Dermis microvascular lymphatic vessel endothelial cell (primary cell): ENCODE measurements at regions not wholly inside any gene's neighbourhood (a gene's known extent, or its start where the extent isn't known, plus 50 kb on each side); places are given as distances from the start of the nearest gene placed in this dataset.
A peak's percentile ranks its signal among the peaks of the same experiment; 100 is the strongest.

Source experiments
- DNase-seq, 2 donors: peaks; one replicate each; pipeline versions ENCODE4 v3.0.0 to v3.0.0-alpha.2; 2010; ENCODE audit warnings: low read depth in 2 of 2

DNA sequence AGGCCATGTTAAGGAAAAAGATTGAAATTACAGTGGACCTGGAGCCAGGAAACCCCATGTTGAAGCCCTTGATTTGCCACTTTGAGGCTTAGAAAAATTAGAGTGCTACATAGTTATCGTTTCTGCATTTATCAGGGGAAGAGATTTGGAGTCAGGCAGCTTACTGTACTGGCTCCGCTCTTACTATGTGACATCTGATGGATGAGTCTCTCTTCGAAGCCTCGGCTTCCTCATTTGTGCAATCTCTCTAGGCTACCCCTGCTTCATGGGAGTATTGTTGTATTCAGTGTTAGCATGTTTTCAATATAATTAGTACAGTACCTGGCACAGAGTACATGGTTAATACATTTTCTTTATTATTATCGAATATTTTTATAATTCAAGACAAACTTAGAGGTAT is 480.4 kb upstream of the USP24 start:
- DNase-seq = no peak

DNA sequence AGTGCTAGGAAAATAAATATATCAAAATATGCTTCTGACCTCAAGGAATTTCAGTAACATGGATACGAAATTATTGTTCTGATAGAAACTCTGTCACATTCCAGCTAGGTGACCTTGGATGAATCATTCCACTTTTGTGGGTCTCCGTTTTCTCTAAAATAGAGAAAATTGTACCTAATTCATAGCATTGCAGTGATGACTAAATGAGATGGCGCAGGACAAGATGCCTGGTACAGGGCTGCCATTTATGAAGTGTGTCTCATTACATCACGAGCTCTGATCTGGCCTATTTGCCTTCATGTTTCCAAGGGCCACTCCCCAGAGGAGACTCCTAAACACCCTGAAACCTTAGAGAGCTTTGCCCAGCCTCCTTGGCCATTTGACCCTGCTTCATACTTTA is 480.0 kb upstream of the USP24 start:
- no peak for DNase-seq

DNA sequence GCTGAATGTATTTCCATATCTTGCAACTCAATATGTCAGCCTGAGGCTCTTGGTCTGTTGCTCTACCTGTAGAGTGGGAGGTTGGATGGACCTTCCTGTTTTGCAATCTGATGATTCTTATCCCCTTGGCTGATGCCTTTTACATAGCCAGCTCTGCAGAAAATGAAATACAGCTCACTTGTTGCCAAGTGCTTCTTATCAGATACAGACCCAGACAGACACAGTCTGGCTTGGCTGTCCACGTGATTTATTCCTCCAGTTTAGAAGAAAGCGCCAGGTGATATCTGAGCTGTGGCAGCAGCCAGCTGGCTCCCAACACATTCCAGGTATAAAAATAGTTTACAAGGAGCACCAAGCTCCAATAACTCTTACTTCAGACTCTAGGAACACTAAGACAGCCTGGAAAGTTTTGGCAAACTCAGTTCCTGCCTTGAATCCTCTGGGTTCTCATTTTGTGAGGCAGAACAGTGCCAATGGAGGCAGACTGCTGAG is 479.2 kb upstream of the USP24 start:
- DNase-seq = peak in 1 of 2 donors; percentile 25

DNA sequence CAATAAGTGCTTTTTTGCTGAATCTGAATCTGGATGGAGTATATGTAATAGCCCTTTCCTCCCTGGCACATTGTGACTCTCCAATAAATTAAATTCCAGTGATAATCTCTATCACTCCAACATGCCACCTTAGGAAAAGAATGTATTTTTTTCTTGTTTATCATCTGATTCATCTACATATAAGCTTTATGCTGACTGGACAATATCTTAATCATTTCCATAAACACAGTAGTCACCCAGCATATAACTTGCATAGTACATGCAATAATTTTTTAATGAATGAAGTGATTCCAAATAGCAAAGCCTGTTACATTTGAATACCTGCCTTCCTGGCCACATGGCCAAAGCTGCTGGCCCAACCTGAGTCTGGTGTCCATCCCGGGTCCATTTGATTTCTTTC is 477.6 kb upstream of the USP24 start:
- no peak for DNase-seq

DNA sequence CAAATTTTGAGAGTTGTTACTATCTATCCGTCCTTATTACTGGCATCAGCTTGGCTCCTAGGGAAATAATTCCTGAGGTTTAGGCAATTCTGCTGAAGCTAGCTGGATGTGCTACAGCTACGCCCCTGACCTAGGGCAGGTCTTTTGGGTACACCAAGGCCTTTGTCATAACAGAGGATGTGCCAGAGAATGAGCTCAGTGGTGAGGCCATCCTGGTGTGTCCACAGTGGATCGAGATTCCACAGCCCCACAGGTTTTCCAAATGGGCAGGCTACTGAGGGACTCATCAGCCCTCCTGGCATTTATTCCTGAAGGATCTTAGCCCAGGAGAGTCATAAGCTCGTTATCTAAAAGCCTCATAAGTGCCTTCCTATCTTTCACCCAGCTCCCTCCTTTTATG is 475.2 kb upstream of the USP24 start:
- DNase-seq = no peak

DNA sequence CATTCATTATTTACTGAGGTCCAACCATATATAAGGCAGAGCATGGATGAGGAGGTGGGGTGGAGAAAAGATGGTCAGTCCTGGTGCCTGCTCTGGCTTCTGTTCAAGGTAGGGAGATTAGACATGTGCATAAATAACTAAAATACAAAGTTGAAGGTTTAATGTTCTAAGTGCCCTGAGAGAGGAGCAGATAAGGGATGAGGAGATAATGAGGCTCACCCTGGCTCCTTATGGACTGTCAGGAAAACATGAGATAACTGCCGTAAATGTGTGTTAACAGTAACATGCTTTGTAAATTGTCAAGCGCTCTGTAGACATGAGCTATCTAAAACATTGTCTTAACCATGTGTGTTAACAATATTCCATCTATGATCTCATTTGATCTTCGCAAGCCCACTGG is 474.6 kb upstream of the USP24 start:
- no peak for DNase-seq

DNA sequence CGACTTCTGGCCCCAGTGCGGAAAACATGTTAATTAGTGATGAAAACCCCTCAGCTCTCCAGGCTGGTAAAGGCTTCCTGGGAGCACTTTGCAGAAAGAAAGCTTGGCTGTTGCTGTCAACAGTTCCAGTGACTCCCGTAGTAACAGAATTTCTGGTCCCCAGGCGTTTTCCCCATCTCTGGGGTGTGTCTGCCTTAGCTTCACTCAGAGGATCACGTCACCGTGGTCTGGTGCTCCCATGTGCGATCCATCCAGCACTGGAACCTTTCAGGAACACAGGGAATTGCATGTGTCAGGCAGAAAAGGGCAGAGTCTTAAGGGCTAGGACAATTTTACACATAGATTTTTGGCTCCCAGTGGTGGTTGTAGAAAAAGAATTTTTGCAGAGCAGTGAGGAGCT is 470.4 kb upstream of the USP24 start:
- DNase-seq = no peak

DNA sequence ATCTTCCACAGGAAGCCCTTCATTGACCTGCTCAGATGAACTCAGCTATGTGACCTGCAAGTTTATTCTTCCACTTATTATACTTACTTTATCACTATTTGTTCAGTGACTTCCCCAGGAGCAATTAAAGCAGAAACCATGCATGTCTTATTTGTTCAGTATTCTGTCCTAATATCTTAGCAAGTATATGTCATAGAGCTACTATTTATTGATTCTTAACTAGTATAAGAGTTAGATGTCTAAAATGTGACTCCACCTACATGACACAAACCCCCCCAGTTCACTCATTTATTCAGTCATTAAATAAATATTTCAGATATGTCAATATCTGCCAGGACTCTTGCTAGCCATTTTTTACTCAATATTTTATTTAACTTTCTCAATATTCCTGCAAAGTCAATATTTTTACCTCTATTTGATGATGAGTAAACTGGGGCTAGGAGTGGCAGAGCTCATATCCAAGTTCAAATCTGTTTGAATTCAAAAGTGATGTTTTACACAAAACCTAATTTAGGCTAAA is 469.0 kb upstream of the USP24 start:
- DNase-seq = peak; percentile 52 to 81

DNA sequence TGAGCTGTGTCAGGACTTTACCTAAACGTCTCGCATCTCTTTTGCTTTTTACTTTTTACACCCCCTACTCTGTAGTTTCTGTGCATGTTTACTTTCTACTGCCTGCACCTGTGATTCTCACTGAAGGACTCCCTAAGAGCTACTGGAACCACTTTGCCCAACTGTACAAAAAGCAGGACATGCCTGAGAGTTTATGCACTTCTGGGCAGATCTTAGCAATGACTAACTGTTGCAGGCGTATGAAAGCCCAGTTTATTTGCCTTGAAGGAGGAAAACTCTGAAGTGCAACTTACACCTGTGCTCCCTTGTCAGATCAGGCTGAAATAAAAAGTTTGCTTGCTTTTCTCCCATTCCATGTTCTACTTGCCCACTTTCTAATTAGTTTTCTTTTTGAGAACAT is 467.0 kb upstream of the USP24 start:
- no peak for DNase-seq

DNA sequence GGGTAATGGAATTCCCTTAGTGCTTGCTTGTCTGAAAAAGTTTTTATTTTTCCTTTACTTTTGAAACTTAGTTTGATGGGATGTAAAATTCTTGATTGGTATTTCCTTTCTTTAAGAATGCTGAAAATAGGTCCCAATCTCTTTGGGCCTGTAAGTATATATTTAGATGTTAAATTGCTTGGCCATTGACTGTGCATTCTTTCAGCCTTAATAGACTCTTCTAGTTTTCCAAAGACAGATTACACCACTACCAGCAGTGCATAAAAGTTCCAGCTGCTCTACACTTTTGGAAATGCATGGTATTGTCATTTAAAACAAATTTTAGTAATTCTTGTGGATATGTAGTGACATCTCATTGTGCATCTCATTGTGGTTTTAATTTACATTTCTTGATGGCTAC is 464.8 kb upstream of the USP24 start:
- DNase-seq = no peak

DNA sequence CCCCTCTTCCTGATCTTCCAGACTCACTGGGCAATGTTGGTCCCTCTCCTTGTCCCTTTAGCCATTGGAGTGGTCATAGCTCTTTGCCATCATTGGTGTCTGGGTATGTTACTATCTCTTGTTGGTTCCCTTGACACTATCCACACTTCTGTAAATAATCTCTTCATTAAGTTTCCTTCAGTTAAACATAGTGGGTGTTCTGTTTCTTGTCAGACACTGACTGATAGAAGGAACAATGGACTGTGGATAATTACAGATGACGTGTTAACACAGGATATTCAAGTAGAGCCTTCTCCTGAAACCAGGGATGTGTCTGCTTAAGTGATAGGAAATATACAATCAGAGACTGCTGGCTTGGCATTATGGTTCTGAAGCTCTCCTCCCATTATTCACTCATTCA is 458.3 kb upstream of the USP24 start:
- DNase-seq = no peak

DNA sequence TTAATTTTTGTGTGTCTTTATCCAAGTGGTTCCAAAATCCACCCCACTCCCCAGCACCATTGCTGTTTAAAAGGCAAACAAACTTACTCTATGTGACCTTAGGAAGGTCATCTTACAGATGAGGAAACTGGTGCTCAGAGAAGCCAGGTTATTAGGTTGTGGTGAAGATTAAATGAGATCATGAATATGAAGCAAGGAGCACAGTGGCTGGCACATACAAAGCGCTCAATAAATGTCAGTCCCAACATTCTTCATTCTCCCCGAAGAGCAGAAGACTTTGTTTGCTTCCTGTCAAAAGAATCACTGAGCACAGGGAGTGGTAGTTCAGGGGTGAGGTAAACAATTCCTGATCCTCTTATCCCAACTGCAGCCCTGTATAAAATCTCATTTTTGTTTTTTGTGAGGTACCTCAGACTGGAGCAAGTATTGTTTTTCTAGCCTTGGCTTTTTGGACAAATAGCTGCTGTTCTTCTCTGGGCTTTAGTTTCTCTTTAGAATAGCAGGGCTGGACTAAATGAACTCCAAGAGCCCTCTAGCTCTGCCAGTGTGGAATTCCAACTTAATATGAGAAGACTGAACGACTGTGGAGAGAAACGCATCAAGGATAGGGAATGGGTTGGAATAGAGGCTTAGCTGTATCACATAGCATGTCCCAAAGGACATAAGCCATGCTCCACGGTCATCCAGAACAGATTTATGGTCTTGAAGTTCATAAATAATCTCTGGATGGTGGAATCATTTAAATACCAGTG is 455.3 kb upstream of the USP24 start:
- no peak for DNase-seq

DNA sequence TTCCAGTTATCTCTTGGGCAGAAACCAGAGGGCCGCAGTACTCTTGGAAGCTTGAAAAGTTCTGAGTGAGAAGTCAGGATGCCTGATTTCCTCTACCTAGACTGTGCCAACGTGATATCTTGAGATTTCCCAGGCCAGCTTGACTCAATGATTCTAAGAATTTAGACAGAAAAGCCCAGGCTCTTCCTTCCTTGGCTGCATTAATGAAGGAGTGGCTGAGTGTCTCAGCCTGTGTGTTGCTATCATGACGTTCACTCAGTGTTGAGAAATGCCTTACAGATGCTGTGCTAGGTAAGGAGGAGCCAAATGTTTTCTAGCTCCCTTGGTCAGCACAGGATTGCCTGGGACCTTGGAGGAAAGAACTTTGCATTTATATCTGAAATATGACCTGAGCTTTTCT is 454.1 kb upstream of the USP24 start:
- no peak for DNase-seq

DNA sequence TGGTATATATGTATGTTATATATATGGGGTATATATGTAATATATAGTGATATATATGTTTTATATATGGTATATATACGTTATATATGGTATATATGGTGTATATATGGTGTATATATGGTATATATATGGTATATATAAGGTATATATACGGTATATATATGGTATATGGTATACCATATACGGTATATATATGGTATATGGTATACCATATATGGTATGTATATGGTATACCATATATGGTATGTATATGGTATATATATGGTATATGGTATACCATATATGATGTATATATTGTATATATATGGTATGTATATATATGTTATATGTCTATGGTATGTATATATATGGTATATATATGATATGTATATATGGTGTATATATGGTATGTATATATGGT is 447.7 kb upstream of the USP24 start:
- no peak for DNase-seq

DNA sequence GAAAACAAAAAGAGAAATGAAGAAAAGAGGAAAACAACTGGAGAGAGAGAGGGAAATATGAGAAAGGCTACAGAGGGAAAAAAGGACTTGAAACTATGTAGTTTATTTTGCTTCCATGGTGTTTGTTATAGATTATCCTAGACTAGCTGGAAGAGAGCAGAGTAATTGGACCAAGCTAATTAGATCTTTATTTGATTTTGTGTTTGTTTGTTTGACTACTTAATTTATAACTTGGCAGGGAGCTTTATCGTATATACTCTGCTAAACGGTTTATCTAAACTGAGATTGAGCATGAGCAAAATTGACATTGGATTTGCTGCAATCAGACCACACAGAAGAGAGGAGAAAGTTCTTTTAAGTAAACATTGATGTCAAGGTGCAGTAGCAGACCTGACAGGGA is 443.8 kb upstream of the USP24 start:
- no peak for DNase-seq

DNA sequence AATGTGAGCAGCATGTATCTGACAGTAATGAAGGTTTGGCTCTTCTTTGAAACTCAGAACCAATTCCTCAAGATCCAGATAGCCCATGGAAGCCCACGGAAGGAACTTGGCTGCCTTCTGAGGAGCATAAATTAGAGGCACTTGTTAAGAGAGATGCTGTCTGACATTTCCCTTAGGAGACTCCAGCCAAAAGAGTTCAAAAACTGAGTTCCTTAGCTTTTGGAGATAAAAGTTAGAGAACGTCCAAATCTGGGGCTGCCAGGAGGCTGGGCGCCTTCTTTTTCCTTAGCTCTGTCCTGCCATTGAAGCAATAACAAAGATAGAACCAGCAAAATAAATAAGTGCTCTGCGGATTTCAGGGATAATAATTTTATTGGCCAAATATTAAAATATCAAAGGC is 439.6 kb upstream of the USP24 start:
- DNase-seq = no peak

DNA sequence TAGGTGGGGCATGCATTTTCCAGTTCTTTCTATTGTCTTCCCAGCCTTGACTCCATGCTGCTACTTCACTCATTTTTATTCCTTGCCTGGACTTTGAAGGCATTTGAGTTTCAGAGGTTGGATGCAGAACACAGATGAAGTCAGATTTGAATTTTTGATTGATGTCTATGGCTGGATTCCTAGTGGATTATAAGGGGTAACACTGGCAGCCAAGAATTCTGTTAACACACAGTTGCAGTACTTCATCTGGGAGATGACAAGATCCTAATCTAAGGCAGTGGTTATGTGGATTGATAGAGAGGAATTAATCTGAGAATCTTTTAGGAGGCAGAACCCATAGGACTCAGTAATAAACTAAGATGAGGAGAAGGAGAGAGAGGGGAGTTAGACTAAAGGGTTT is 439.0 kb upstream of the USP24 start:
- no peak for DNase-seq

DNA sequence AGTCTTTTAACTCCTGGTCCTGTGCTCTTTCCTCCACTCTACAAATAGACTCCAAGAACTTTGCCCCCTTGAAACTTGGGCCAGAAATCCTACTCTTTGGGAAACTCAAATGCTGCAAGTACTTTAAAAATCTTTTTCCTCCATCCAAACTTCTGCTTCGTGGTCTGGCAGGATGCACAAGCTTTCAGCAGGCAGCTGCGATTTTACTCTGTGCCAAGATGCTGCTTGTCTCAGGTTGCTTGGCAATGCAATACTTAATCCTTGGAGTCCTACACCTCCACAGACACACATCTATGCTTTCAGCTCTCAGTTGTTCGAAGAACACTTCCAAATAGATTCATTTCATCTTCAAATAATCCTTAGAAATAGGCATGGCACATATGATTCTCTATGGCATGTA is 435.3 kb upstream of the USP24 start:
- no peak for DNase-seq

DNA sequence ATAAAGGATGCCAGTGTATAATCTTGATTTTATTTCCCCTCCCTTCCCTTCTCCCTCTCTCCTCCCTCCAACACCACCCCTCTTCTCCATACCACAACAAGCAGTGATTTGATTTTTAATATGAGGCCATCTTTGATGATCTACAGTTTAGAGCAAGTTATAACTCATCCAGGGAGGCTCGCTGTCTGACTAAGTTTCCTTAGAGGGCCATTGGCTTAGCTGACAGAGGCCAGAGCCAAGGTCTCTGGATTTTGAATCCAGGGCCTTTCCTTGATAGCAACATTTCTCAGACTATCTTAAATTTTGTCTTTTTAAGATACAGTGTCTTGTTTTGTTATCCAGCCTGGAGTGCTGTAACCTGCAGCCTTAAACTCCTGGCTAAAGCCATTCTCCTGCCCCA is 431.0 kb upstream of the USP24 start:
- DNase-seq = no peak

DNA sequence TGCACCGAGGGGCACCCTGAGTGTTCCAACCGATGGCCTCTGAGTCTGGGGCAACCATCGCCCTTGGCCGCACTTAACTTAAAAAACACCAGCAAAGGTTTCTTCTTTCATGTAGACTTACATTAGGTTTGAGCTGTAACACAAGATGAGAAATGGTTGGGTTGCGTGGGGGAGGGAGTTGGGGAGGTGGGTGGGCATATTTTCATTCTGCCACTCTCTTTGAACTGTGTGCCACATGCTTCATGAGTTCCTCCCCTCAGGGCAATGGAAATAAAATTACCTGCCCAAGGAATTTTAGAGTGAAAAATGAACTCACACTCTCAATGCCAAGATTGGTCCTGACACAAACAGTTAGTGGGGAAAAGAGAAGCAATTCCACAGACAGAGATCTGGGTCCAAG is 430.1 kb upstream of the USP24 start:
- no peak for DNase-seq

DNA sequence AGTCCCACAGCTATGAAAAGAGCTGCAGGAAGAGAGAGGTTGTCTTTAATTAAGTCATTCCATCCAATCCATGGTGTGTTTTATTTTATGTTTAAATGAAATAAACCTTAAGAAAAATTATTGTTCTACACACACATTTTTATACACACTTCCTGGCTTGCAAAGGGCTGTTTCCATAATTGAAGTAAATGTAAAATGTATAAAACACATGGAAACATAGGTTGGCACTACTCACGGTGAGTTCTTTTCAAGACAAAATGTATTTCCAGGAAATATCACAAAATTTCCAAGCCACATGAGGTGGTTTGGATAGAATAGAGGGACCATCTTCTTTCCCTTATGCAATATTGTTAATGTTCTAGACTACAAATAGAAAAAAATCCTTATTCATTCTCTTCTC is 426.8 kb upstream of the USP24 start:
- DNase-seq = no peak

DNA sequence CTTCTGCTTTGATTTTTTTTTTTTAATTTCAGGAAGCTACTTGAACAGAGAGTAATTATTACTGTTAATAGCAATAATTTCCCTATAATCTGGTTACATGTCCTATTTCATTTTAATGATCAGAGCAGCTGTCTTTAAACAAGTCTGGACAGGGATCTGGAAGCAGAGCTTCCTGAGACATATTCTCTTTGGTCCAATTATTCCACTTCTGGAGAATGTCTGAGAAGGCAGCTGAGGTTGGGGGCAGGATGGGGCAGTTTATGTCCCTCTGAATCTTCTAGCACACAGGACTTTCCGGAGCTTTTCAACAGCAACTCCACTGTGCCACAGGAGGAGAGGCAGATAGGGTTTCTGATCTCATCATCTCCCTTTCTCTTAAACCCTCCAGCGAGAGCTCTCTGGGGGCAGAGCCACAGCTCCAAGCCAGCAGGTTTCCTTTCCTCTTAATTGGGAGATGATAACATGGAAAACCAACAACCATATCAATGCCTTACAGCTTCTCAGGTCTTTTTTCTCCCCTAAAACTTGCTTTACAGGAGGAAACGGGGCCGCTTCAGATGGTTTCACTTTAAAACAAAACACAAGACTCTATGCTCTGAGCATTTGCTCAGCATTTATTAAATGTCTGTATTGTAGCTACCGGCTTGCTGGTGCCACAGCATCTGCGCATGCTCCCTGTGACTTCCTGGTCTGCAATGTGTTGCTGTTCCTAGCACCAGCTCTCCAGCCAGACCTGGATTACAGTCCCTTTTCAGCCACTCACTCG is 425.7 kb upstream of the USP24 start:
- peak; percentile 1 to 53 for DNase-seq

DNA sequence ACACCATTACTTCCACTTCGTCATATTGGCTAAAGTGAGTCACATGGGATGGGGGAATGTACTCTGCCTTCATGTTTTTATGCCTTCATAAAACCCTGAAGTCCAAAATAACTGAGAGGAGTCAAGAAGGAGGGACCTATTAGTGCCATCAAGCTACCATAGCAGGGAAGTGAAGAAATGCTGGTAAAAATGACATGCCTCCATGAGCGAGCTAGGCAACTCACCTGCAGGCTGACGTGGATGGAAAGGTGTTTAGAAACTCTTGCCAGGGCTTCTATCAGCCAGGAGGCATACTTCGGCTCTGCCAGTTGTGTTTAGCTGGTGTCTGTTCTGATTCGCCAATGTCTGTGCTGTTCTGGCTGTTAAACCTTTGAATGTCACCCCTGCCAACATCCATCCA is 424.4 kb upstream of the USP24 start:
- no peak for DNase-seq
